ENCODE measurements at regions not wholly inside any gene's neighbourhood (a gene's known extent, or its start where the extent isn't known, plus 50 kb on each side); places are given as distances from the start of the nearest gene placed in this dataset.
"Not testable (repeated sequence)": the region's sequence is repeated elsewhere in the genome, so short reads cannot be mapped to it uniquely, and the experiment has no call there.

GRCh38 chr6:79410806-79411205 lies 126.4 kb downstream of the LCA5 start:
- Histone ChIP-seq H3K27ac (no peak overlapping the region), H3K4me1 (replicated peaks in 1 of 2) (no peaks in the 10 kb centered on the region), H3K4me3 (no peak overlapping the region)
- 71 to 87% (median 75%) methylated on average over 1 to 2 of the region's 2 CpGs; no CpG with 5 or more reads in 5 of the 10 experiments for WGBS, 10 experiments
- ATAC-seq (replicated peaks in 6 of 8), result no peak
- in situ Hi-C loops (cut with MboI; ENCODE audit: low pct_unique_long_range_greater_than_20kb in 2 of 9, low sequenced_read_pairs in 9 of 9, unreplicated experiment in 9 of 9), result no loop called here

- Histone ChIP-seq H3K4me1 (replicated peaks in 1 of 2) (peaks cover 1 to 8% of the 10 kb centered on the region in 2 donors), H3K4me3 (no peak overlapping the region), H3K27ac (no peak overlapping the region)
- peak in 3 of 8 experiments; percentile 68 to 88 (median 75) for ATAC-seq (replicated peaks in 6 of 8)
- in situ Hi-C loops (cut with MboI; ENCODE audit: low pct_unique_long_range_greater_than_20kb in 2 of 9, low sequenced_read_pairs in 9 of 9, unreplicated experiment in 9 of 9), result no loop called here
- 0 to 97% (median 87%) methylated on average over 3 to 7 of the region's 7 CpGs for WGBS, 10 experiments
These were observed 128.8 kb downstream of the LCA5 start for GRCh38 chr6:79408256-79408974.

GRCh38 chr6:79404677-79405076 lies 132.6 kb downstream of the LCA5 start:
- Histone ChIP-seq H3K4me1 (replicated peaks in 1 of 2) (peaks cover 7 to 12% of the 10 kb centered on the region in 2 donors), H3K27ac (no peak overlapping the region), H3K4me3 (no peak overlapping the region)
- in situ Hi-C loops (cut with MboI; ENCODE audit: low pct_unique_long_range_greater_than_20kb in 2 of 9, low sequenced_read_pairs in 9 of 9, unreplicated experiment in 9 of 9), result no loop called here
- ATAC-seq (replicated peaks in 6 of 8), result no peak
- WGBS, 10 experiments, result 79 to 100% (median 100%) methylated on average over 1 to 6 of the region's 8 CpGs; no CpG with 5 or more reads in 5 of the 10 experiments

- H3K27ac ChIP-seq, result peak overlapping the region in 1 of 2 donors; percentile 33
- H3K4me1 ChIP-seq (replicated peaks in 1 of 2), result peaks cover 8 to 12% of the 10 kb centered on the region in 2 donors
- WGBS, 10 experiments, result 80 to 100% (median 92%) methylated on average over 1 to 2 of the region's 3 CpGs; no CpG with 5 or more reads in 4 of the 10 experiments
- H3K4me3 ChIP-seq, result no peak overlapping the region
- in situ Hi-C loops (cut with MboI; ENCODE audit: low pct_unique_long_range_greater_than_20kb in 2 of 9, low sequenced_read_pairs in 9 of 9, unreplicated experiment in 9 of 9), result no loop called here
- ATAC-seq (replicated peaks in 6 of 8), result no peak
These were observed 133.0 kb downstream of the LCA5 start for GRCh38 chr6:79404261-79404660.

- peaks cover 8 to 12% of the 10 kb centered on the region in 2 donors for H3K4me1 ChIP-seq (replicated peaks in 1 of 2)
- 0 to 100% (median 17%) methylated on average over 1 of the region's 1 CpG; no CpG with 5 or more reads in 1 of the 10 experiments for WGBS, 10 experiments
- in situ Hi-C loops (cut with MboI; ENCODE audit: low pct_unique_long_range_greater_than_20kb in 2 of 9, low sequenced_read_pairs in 9 of 9, unreplicated experiment in 9 of 9), result no loop called here
- peak in 5 of 8 experiments; percentile 33 to 93 (median 49) for ATAC-seq (replicated peaks in 6 of 8)
- H3K4me3 ChIP-seq, result no peak overlapping the region
- H3K27ac ChIP-seq, result no peak overlapping the region
These were observed 133.7 kb downstream of the LCA5 start for GRCh38 chr6:79403563-79403962.

- peaks cover 8 to 12% of the 10 kb centered on the region in 2 donors for H3K4me1 ChIP-seq (replicated peaks in 1 of 2)
- ATAC-seq (replicated peaks in 6 of 8), result no peak
- H3K4me3 ChIP-seq, result no peak overlapping the region
- in situ Hi-C loops (cut with MboI; ENCODE audit: low pct_unique_long_range_greater_than_20kb in 2 of 9, low sequenced_read_pairs in 9 of 9, unreplicated experiment in 9 of 9), result no loop called here
- no peak overlapping the region for H3K27ac ChIP-seq
These were observed 134.1 kb downstream of the LCA5 start for GRCh38 chr6:79403086-79403485.

- H3K4me1 ChIP-seq (replicated peaks in 1 of 2), result peaks cover 8 to 12% of the 10 kb centered on the region in 2 donors
- H3K4me3 ChIP-seq, result no peak overlapping the region
- ATAC-seq (replicated peaks in 6 of 8), result peak in 5 of 8 experiments; percentile 31 to 72 (median 65)
- H3K27ac ChIP-seq, result no peak overlapping the region
- in situ Hi-C loops (cut with MboI; ENCODE audit: low pct_unique_long_range_greater_than_20kb in 2 of 9, low sequenced_read_pairs in 9 of 9, unreplicated experiment in 9 of 9), result no loop called here
- WGBS, 10 experiments, result 0 to 78% (median 21%) methylated on average over 1 to 3 of the region's 3 CpGs; no CpG with 5 or more reads in 3 of the 10 experiments
These were observed 137.7 kb downstream of the LCA5 start for GRCh38 chr6:79399499-79399898.

GRCh38 chr6:79398617-79399016 lies 138.6 kb downstream of the LCA5 start:
- H3K4me1 ChIP-seq (replicated peaks in 1 of 2); H3K4me3 ChIP-seq; ATAC-seq (replicated peaks in 6 of 8); in situ Hi-C loops (cut with MboI; ENCODE audit: low pct_unique_long_range_greater_than_20kb in 2 of 9, low sequenced_read_pairs in 9 of 9, unreplicated experiment in 9 of 9); H3K27ac ChIP-seq: not testable (repeated sequence)
- WGBS, 10 experiments, result 17 to 100% (median 89%) methylated on average over 1 of the region's 2 CpGs; no CpG with 5 or more reads in 3 of the 10 experiments

GRCh38 chr6:79396625-79397024 lies 140.6 kb downstream of the LCA5 start:
- H3K4me1 ChIP-seq (replicated peaks in 1 of 2), result peaks cover 0 to 3% of the 10 kb centered on the region in 2 donors
- no peak overlapping the region for H3K27ac ChIP-seq
- no peak overlapping the region for H3K4me3 ChIP-seq
- peak in 2 of 8 experiments; percentile 34 to 37 for ATAC-seq (replicated peaks in 6 of 8)
- in situ Hi-C loops (cut with MboI; ENCODE audit: low pct_unique_long_range_greater_than_20kb in 2 of 9, low sequenced_read_pairs in 9 of 9, unreplicated experiment in 9 of 9), result no loop called here
- 0 to 100% (median 94%) methylated on average over 1 to 2 of the region's 2 CpGs for WGBS, 10 experiments

- WGBS, 10 experiments, result 20 to 94% (median 78%) methylated on average over 1 to 3 of the region's 3 CpGs; no CpG with 5 or more reads in 2 of the 10 experiments
- Histone ChIP-seq H3K4me1 (replicated peaks in 1 of 2) (peaks cover 0 to under 1% of the 10 kb centered on the region in 2 donors), H3K27ac (no peak overlapping the region), H3K4me3 (no peak overlapping the region)
- no peak for ATAC-seq (replicated peaks in 6 of 8)
- in situ Hi-C loops (cut with MboI; ENCODE audit: low pct_unique_long_range_greater_than_20kb in 2 of 9, low sequenced_read_pairs in 9 of 9, unreplicated experiment in 9 of 9), result no loop called here
These were observed 142.5 kb downstream of the LCA5 start for GRCh38 chr6:79394690-79395089.

- ATAC-seq (replicated peaks in 6 of 8), result peak in 2 of 8 experiments; percentile 65 to 66
- H3K4me3 ChIP-seq, result no peak overlapping the region
- no peak overlapping the region for H3K27ac ChIP-seq
- in situ Hi-C loops (cut with MboI; ENCODE audit: low pct_unique_long_range_greater_than_20kb in 2 of 9, low sequenced_read_pairs in 9 of 9, unreplicated experiment in 9 of 9), result no loop called here
- WGBS, 10 experiments, result 73 to 100% (median 88%) methylated on average over 1 to 3 of the region's 3 CpGs
- no peaks in the 10 kb centered on the region for H3K4me1 ChIP-seq (replicated peaks in 1 of 2)
These were observed 145.1 kb downstream of the LCA5 start for GRCh38 chr6:79392094-79392493.

GRCh38 chr6:79391480-79391879 lies 145.8 kb downstream of the LCA5 start:
- H3K4me3 ChIP-seq, result no peak overlapping the region
- WGBS, 10 experiments, result 0 to 80% (median 63%) methylated on average over 1 of the region's 1 CpG; no CpG with 5 or more reads in 2 of the 10 experiments
- H3K27ac ChIP-seq, result no peak overlapping the region
- in situ Hi-C loops (cut with MboI; ENCODE audit: low pct_unique_long_range_greater_than_20kb in 2 of 9, low sequenced_read_pairs in 9 of 9, unreplicated experiment in 9 of 9), result no loop called here
- no peaks in the 10 kb centered on the region for H3K4me1 ChIP-seq (replicated peaks in 1 of 2)
- ATAC-seq (replicated peaks in 6 of 8), result peak in 2 of 8 experiments; percentile 41 to 59

GRCh38 chr6:79385893-79386292 lies 151.3 kb downstream of the LCA5 start:
- no peak for ATAC-seq (replicated peaks in 6 of 8)
- in situ Hi-C loops (cut with MboI; ENCODE audit: low pct_unique_long_range_greater_than_20kb in 2 of 9, low sequenced_read_pairs in 9 of 9, unreplicated experiment in 9 of 9), result no loop called here
- H3K27ac ChIP-seq, result no peak overlapping the region
- WGBS, 10 experiments, result 33 to 95% (median 76%) methylated on average over 2 to 4 of the region's 4 CpGs
- H3K4me3 ChIP-seq, result no peak overlapping the region
- no peaks in the 10 kb centered on the region for H3K4me1 ChIP-seq (replicated peaks in 1 of 2)

- no peak overlapping the region for H3K4me3 ChIP-seq
- peak in 1 of 8 experiments; percentile 19 for ATAC-seq (replicated peaks in 6 of 8)
- in situ Hi-C loops (cut with MboI; ENCODE audit: low pct_unique_long_range_greater_than_20kb in 2 of 9, low sequenced_read_pairs in 9 of 9, unreplicated experiment in 9 of 9), result no loop called here
- no peak overlapping the region for H3K27ac ChIP-seq
- no peaks in the 10 kb centered on the region for H3K4me1 ChIP-seq (replicated peaks in 1 of 2)
- WGBS, 10 experiments, result 27 to 100% (median 82%) methylated on average over 1 of the region's 1 CpG
These were observed 150.9 kb upstream of the HMGN3 start for GRCh38 chr6:79385333-79385732.

Data from motor neuron (in vitro differentiated cells).